ENCODE measurements at regions not wholly inside any gene's neighbourhood (a gene's known extent, or its start where the extent isn't known, plus 50 kb on each side); places are given as distances from the start of the nearest gene placed in this dataset.

DNA sequence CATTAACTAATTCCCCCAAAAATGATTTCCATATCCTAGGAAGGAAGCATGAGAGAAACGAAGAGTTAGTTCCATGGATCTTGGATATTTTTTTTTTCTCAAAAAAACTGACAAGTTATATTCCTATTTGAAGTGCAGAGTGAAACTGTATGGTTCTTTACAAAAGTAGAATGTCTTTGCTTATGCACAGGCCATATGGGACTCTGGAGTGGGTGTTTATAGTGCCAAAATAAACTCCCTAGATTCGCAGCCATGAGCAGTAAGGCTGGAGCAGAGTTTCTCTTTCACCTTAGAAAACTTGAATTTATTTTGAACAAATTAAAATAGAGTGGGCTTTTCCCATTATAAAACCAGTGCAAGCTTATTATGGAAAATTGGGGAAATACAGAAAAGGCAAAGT, 239.7 kb downstream of the PDCD6IP start:
- WGBS, 5 donors = 71 to 85% (median 80%) methylated on average over 2 of the region's 2 CpGs
- DNase-seq = no peak
- H3K4me1 ChIP-seq = no peaks in the 10 kb centered on the region
- no peak overlapping the region for H3K27ac ChIP-seq
- TF ChIP-seq CTCF (IDR thresholded peaks at IDR 0.05 in 8 of 11, conservative IDR thresholded peaks at IDR 0.05 in 3 of 11) (no peak), POLR2AphosphoS5 (IDR thresholded peaks at IDR 0.05) (no peak), POLR2A (IDR thresholded peaks at IDR 0.05) (no peak)
- no peaks in the 10 kb centered on the region for H3K36me3 ChIP-seq
- intact Hi-C loops (cut with DNase I; ENCODE audit: low total_unique reads) = no loop called here
- H3K9me3 ChIP-seq = no peaks in the 10 kb centered on the region
- no peaks in the 10 kb centered on the region for H3K27me3 ChIP-seq (replicated peaks in 1 of 7)
- H3K4me3 ChIP-seq = no peak overlapping the region

DNA sequence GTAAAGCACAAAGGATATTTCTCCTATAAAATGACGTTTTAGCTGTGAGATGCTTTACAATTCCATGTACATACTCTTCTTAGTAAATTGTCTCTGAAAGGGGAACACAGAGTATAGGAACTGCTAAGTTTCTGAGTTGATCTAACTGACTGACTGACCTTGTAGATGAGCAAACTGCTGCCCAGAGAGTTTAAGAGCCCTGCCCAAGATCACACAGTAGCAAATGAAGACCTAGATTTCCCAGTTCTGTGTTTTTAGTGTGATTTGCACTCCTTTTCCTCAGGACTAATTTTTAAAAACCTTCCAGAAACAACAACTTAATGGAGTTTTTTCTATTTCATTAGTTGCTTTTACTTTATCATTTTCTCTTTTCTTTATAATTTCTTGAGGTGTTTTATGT, 247.7 kb downstream of the PDCD6IP start:
- 73 to 90% (median 79%) methylated on average over 1 of the region's 1 CpG for WGBS, 5 donors
- intact Hi-C loops (cut with DNase I; ENCODE audit: low total_unique reads) = no loop called here

GRCh38 chr3:34053626-34054025, 255.2 kb downstream of the PDCD6IP start:
- no peaks in the 10 kb centered on the region for H3K36me3 ChIP-seq
- no peak overlapping the region for H3K4me3 ChIP-seq
- H3K4me1 ChIP-seq = no peaks in the 10 kb centered on the region
- intact Hi-C loops (cut with DNase I; ENCODE audit: low total_unique reads) = no loop called here
- H3K27ac ChIP-seq = no peak overlapping the region
- DNase-seq = no peak
- TF ChIP-seq POLR2A (IDR thresholded peaks at IDR 0.05) = no peak
- no peak for TF ChIP-seq CTCF (IDR thresholded peaks at IDR 0.05 in 8 of 11, conservative IDR thresholded peaks at IDR 0.05 in 3 of 11)
- TF ChIP-seq POLR2AphosphoS5 (IDR thresholded peaks at IDR 0.05) = no peak
- 76 to 84% (median 77%) methylated on average over 3 of the region's 3 CpGs for WGBS, 5 donors
- no peaks in the 10 kb centered on the region for H3K27me3 ChIP-seq (replicated peaks in 1 of 7)
- H3K9me3 ChIP-seq = no peaks in the 10 kb centered on the region

More for the DNA sequence above, 247.7 kb downstream of the PDCD6IP start:
- no peak overlapping the region for H3K4me3 ChIP-seq
- no peaks in the 10 kb centered on the region for H3K9me3 ChIP-seq
- no peak overlapping the region for H3K27ac ChIP-seq
- H3K36me3 ChIP-seq = no peaks in the 10 kb centered on the region
- no peak for DNase-seq
- TF ChIP-seq POLR2A (IDR thresholded peaks at IDR 0.05) = no peak
- TF ChIP-seq POLR2AphosphoS5 (IDR thresholded peaks at IDR 0.05) = no peak
- no peak for TF ChIP-seq CTCF (IDR thresholded peaks at IDR 0.05 in 8 of 11, conservative IDR thresholded peaks at IDR 0.05 in 3 of 11)
- no peaks in the 10 kb centered on the region for H3K4me1 ChIP-seq
- no peaks in the 10 kb centered on the region for H3K27me3 ChIP-seq (replicated peaks in 1 of 7)

DNA sequence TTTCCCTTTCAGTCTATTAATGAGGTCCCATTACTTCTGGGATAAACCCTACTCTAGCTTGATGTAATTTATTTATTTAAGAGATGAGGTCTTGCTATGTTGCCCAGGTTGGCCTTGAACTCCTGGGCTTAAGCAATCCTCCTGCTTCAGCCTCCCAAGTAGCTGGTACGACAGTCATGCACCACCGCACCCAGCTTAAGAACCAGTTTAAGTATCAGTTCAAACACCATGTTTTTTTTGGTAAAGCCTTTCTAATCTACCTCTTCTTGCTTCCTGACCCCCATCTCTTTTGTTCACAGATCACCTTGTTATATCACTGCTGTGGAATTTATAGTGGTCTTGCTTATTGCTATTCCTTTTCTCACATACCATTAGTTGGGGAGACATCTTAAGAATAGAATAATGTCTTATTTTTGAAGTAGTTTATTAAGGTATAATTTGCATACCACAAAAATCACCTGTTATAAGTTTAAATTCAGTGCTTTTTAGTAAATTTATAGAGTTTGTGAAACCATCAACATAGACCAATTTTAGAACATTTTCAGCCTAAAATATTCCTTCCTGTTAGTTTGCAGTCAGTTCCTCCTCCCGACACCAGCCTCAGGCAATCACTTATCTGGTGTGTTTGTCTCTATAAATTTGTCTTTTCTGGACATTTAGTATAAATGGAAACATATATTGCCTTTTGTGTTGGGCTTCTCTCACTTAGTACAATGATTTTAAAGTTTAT, 257.9 kb downstream of the PDCD6IP start:
- Histone ChIP-seq H3K4me1 (no peaks in the 10 kb centered on the region), H3K4me3 (no peak overlapping the region), H3K36me3 (no peaks in the 10 kb centered on the region), H3K27me3 (replicated peaks in 1 of 7) (no peaks in the 10 kb centered on the region), H3K9me3 (peaks cover 0 to 9% (median 5%) of the 10 kb centered on the region in 8 donors), H3K27ac (no peak overlapping the region)
- WGBS, 5 donors = 63 to 75% (median 69%) methylated on average over 3 of the region's 3 CpGs
- no peak for DNase-seq
- intact Hi-C loops (cut with DNase I; ENCODE audit: low total_unique reads) = no loop called here
- no peak for TF ChIP-seq CTCF (IDR thresholded peaks at IDR 0.05 in 8 of 11, conservative IDR thresholded peaks at IDR 0.05 in 3 of 11)
- no peak for TF ChIP-seq POLR2A (IDR thresholded peaks at IDR 0.05)
- no peak for TF ChIP-seq POLR2AphosphoS5 (IDR thresholded peaks at IDR 0.05)

Measured in spleen (tissue), 11 donors.